ENCODE measurements at regions not wholly inside any gene's neighbourhood (a gene's known extent, or its start where the extent isn't known, plus 50 kb on each side); places are given as distances from the start of the nearest gene placed in this dataset.
"Not testable (repeated sequence)": the region's sequence is repeated elsewhere in the genome, so short reads cannot be mapped to it uniquely, and the experiment has no call there.

DNA sequence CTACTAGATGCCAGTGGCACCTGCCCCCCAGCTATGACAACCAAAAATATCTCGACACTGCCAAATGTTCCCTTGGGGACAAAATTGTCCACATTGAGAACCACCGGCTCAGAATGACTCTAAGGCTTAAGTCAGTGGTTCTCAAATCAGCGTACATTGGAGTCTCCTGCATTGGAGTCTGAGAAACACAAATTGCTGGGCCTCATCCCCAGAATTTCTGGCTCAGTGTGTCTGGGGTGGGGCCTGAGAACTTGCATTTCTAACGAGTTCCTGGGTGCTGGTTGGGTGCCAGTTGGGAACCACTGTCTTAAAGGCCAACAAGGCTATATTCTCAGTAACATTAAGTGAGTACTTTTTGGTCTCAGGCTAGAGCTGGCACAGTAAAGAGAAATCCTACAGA lies 77.7 kb upstream of the GADD45A start:
- DNase-seq (ENCODE audit: low spot score) = no peak
- intact Hi-C loops (cut with DNase I) = no loop called here

DNA sequence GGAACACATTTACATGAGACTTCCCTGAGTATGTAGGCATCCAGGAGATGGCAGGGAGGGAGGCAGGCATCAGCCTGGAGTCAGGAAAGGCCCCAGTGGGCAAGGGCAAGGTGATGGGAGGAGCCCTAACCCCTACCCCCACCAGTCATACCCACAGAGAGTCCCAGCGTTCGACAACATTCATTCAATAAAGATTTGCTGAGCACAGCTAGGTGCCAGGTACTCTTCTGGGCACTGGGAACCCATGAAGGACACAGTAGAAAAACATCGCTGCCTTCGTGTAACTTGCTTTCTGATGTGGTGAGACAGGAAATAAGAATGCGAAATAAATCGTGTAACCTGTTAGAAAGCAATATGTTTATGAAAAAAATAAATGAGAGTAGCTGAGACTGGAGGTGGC lies 77.3 kb upstream of the GADD45A start:
- DNase-seq (ENCODE audit: low spot score) = no peak
- intact Hi-C loops (cut with DNase I) = no loop called here

DNA sequence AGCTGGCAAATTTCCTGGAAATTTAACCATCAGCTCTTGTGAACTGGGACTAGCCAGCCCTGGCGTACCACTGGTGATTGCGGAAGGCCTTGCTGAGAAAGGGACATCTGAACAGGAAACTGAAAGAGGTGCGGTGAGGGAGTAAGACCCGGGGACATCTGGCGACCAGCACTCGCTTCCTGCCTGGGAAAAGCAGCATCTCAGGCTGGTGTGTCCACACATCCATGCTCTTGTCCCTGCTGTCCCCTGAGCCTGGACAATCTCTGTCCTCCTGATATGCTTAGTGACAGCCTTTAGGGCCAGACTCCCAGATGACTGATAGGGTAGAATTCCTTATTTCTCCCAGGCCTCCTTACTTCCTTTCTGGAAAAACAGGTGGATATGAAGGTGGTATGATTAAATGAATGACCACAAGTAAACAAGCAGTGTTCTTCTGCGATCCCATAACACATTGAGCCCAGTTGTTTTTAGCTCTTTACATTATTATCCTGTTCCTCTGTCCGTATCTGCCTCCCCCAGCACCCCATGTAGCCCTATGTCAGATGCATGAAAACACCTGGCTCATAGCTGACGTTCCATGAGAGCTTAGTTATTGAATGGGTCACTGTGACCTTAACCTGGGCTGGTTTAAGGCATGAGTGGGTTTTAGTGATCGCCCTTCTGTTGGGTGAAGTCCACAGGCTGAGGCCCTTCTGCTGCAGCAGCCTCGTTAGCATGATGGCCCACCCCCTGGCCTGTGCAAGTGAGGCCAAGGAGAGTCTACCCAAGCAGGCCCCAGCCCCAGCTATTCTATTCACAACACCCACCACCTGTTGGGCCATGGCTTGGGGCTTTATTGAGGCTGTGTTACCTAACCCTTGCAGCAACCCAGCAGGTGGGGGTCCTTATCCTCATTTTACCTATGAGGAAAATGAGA lies 76.1 kb upstream of the GADD45A start:
- no peak for DNase-seq (ENCODE audit: low spot score)
- intact Hi-C loops (cut with DNase I) = no loop called here

DNA sequence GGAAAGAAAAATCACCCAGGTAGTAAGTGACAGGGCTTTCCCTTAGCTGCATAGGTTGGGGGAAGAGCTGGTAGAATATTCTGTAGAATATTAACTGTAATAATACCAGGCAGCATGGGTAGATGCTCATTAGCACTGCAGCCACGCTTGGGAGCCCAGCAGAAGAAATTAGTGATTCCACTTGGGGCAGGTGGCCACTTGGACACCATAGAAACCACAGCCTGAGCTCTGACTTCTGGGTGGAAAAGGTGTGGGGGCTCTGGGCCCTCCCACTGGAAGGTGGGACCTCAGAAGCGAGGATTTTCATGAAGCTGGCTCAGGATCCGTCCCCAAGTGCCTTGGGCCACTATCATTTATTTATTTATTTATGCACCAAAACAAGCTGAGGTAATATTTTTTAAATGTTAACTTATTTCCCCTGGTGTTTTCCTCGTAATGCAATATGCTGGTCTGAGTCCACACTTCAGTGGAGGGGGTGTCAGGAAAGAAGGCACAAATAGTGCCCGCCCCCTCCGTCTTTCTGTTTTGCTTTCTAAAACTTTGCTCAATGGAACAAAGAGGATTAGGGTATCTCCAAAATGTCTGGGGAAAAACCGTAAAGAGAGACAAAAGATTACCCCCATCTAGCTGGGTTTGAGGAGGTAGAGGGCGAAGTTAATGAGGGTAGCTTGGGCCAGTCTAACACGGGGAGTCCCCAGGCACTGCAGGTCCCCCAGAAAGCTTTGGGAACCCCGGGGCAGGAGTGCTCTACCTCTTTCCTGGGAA lies 75.2 kb upstream of the GADD45A start:
- intact Hi-C loops (cut with DNase I) = no loop called here

DNA sequence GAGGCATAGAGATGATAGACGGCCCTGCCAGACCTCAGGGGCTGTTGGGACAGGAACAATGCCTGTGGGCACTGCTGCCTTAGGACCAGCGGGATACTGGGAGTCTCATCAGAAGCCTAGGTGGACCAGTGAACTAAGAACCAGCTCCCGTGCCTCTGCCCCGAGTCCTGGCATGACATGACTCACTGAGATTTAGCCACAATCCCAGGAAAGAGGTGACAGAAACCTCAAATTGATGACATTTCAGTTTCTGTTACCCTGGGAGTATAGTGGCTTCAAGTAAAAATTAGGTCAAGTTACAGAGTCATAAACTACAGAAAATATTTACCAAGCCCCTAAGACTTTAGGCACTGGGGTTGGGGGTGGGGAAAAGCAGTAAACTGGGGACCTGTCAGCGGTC lies 74.6 kb upstream of the GADD45A start:
- intact Hi-C loops (cut with DNase I) = no loop called here
- DNase-seq (ENCODE audit: low spot score) = no peak

More for the DNA sequence above, 75.2 kb upstream of the GADD45A start:
- DNase-seq (ENCODE audit: low spot score) = peak; percentile 10

DNA sequence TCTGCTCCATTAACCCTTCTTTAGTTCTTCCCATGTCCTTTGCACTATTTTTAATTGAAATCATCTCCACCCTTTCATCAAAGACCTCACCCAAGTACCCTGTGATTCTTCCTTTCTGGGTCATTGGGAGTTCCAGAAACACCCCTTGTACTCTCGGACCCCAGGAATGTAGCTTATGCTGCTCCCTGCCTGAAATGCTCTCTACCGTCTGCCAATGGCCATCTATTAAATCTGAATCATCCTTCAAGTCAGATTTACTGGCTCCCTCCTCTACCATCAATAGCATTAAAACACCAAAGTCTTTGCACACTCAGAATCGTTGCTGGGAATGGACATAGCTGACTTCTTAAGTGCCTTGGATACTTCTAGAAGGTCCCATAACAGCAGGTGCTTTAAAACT lies 73.2 kb upstream of the GADD45A start:
- DNase-seq (ENCODE audit: low spot score) = no peak
- intact Hi-C loops (cut with DNase I) = no loop called here

DNA sequence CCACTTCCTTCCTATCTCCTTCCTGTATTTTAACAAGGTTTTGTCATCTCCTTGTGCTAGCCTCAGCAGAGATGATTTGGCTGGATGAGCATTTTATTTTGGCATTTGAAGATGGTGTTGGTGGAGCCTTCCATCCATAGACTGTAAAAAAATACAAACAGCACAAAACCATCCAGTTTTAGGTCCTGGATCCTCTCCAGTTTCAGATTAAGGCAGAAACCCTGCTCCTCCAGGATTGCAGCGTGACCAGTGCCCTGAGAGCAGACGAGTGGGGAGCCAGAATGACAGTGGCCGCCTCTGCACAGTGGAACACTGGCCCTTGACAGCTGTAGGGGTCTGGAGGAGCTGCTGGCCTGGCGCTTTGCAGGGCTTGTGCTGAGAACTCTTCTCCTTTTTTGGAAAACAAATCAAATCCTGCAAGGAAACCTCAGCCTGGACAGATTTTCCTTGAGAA lies 72.2 kb upstream of the GADD45A start:
- intact Hi-C loops (cut with DNase I) = no loop called here
- DNase-seq (ENCODE audit: low spot score) = no peak

DNA sequence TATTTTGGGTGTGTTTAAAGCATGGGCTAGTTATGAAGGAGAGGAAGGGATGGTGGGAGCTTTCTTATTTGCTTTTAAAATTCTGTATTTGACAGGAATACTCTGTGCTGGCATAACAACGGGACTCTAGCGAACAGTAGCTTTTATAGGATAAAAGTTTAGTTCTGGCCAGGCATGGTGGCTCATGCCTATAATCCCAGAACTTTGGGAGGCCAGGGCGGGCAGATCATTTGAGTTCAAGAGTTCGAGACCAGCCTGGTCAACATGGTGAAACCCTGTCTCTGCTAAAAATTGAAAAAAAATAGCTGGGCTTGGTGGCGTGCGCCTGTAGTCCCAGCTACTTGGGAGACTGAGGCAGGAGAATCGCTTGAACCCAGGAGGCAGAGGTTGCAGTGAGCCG lies 71.5 kb upstream of the GADD45A start:
- intact Hi-C loops (cut with DNase I) = not testable (repeated sequence)

DNA sequence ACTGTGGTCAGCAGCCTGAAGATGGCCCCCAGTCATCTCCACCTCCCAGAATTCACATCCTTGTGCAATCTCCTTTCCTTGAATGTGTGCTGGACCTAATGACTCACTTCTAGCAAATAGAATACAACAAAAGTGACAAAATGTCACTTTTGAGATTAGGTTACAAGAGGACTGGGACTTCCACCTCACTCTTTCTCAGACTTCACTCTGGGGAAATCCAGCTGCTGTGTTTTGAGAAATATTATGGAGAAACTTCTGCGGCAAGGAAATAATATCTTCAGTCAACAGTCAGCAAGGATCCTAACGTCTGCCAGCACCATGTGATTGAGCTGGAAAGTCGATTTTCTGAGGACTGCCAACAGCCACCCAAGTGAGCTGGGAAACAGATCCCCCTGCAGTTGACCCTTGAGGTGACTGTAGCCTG lies 70.5 kb upstream of the GADD45A start:
- intact Hi-C loops (cut with DNase I) = no loop called here
- DNase-seq (ENCODE audit: low spot score) = no peak

More for the DNA sequence above, 71.5 kb upstream of the GADD45A start:
- not testable (repeated sequence) for DNase-seq (ENCODE audit: low spot score)

DNA sequence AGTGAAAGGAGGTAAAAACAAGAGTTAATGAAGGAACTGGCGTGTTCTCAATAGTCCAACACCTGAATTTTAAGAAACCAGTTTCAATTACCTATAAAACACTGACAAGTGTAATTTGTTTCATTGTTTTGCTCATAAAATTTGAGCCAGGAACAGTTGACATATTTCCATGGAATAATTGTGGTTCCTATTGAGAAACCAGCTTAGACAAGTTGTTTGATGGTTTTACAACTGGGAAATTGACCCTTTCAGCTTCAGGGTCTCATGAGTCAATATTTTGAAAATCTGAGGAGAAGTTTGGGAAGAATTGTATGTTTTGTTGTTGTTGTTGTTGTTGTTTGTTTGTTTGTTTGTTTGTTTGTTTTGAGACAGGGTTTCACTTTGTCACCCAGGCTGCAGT lies 69.1 kb upstream of the GADD45A start:
- intact Hi-C loops (cut with DNase I) = no loop called here
- DNase-seq (ENCODE audit: low spot score) = no peak

DNA sequence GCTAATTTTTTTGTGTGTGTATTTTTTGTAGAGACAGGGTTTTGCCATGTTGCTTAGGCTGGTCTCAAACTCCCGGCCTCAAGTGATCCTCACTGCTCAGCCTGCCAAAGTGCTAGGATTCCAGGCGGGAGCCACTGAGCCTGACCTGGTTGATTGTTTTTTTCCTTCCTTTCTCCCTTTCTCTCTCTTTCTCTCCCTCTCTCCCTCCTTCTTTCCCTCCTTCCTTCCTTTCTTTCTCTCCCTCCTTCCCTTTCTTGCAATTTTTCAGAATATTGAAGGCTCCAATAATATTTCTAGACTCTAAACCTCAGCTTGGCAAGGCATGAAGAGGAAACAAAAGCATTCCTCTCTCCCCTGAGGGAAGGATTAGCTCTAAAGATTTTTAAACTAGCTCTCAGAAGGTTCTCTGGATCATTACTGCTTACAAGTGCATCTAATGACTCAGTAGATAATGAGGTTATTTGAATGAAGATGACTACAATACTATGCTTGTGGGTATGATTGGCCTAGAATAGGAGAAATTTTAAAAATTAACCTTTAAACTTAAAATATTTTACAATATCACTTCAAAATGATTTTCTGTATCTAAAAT lies 68.5 kb upstream of the GADD45A start:
- intact Hi-C loops (cut with DNase I) = no loop called here
- no peak for DNase-seq (ENCODE audit: low spot score)

DNA sequence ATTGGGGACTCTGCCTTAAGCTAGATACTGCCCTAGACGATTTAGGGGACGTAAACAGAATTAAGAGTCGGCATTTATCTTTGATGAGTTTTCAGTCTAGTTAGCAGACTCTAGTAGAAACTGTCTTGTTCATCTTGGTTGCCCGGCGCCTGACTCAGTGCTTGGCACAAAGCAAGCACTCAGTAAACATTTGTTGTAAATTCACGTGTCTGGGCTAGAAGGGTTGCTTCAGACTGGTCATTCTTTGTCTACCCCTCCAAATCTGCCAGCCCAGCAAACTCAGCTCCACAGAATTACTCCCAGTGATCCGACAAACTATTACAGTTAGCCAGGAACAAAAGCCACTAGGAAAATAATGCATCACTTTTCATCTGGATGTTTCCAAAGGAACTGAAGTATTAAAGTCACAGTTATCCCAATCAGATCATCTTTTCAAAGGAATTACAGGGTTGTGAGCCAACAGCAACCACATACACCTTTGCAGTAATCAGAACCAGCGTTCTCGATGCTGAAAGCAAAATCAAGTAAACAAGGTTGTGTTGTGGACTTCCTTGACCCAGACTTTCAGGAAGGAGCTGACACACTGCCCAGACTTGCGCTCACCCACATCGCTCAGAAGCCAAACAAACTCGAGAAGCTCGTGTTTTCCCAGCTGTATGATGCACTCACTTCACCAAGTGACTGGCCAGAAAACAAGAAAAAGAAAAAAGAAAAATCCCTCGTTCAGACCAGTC lies 66.5 kb upstream of the GADD45A start:
- intact Hi-C loops (cut with DNase I) = no loop called here
- no peak for DNase-seq (ENCODE audit: low spot score)

DNA sequence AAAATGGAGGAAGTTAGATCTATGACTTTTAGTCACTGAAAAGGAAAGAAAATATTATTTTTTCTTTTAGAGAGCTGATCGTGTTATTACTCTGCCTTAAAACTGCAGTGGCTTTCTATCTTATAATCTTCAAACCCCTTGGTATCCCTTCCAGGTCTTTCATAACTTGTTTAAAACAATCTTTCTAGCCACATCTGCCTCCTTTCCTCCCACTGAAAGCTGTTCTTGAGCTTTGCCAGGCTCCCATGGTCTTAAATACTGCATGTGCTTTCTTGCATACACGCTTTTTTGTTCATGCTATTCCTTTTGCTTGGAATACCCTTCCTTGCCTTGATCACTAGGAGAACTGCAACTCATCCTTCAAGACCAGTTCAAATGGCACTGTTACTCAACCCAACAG lies 65.9 kb upstream of the GADD45A start:
- intact Hi-C loops (cut with DNase I) = no loop called here
- no peak for DNase-seq (ENCODE audit: low spot score)

DNA sequence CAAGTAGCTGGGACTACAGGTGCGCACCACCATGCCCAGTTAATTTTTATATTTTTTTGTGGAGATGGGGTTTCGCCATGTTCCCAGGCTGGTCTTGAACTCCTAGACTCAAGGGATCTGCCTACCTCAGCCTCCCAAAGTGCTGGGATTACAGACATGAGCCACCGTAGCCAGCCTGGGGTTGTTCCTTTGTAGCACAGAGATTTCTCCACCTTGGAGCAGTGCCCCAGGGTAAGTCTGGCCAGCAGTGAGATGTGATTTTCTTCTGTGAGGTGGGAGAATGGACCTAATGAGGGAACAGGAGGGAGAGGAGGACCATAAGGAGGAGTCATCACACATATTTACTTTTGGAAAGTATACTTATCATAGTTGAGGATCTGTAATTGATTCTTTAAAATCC lies 61.1 kb upstream of the GADD45A start:
- DNase-seq (ENCODE audit: low spot score) = no peak
- intact Hi-C loops (cut with DNase I) = no loop called here

DNA sequence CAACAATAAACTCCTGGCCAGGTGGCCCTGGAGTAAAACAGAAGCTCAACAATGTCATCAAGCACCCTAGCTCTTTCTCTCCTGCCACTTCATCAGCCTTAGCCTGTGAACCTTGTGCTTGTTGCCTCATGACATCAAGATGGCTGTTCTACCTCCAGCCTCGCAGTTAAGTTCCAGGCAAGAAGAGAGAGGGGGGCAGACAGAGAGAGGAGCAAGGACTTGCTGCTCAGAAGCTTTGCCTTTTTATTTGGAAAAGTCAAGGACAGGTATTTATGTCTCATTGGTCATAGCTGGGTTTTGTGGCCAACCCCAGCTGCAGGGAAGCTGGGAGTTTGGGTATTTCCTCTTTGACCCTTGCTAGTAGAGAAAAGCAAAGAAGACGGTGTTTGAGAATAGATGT lies 60.3 kb upstream of the GADD45A start:
- DNase-seq (ENCODE audit: low spot score) = no peak
- intact Hi-C loops (cut with DNase I) = no loop called here

DNA sequence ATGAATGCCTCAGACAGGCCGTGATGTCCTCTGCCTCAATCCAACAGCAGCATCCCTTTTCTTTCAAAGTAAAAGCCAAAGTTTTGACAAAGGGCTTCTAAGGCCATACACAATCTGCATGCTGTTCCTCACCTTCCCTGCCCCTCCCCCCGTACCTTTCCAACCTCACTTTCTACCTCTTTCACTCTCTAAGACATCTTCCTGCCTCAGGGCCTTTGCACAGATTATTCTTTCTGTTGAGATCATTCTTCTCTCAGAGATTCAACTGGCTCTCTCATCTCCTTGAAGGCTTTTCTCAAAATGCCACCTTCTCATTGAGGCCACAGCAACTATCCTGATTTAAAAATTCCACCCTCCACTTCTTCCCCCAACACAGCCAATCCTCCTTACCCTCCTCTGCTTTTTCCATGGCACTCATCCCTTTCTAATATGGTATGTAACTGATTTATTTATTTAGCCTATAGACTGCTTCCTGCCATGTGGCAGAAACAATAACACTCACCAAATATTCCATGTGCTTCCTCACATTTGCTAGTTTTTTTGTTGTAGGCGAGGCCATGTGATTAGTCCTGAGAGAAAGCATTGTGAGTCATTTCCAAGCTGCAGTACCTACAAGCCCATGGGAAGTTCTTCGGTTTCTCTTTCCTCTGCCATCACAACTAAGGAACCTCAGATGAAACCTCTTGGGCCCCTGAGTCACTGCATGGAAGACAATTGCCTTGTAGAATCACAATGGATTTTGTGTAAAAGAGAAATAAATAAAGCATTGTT lies 58.7 kb upstream of the GADD45A start:
- intact Hi-C loops (cut with DNase I) = no loop called here
- no peak for DNase-seq (ENCODE audit: low spot score)

DNA sequence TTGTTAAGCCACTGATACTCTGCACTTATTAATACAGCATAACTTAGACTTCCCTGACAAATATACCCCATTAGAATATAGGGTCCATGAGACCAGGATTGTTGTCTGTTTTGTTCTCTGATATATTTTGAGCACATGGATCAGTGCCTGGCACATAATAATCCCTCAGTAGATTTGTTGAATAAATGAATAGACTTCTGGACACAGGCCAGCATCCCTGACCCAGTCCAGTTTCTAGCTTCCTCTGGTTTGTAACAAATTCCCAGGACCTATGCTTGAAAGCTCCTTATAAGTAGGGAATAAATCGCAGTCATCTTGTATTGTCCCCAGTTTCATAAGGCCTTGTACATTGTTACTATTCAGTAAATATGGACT lies 58.2 kb upstream of the GADD45A start:
- intact Hi-C loops (cut with DNase I) = no loop called here
- DNase-seq (ENCODE audit: low spot score) = no peak

DNA sequence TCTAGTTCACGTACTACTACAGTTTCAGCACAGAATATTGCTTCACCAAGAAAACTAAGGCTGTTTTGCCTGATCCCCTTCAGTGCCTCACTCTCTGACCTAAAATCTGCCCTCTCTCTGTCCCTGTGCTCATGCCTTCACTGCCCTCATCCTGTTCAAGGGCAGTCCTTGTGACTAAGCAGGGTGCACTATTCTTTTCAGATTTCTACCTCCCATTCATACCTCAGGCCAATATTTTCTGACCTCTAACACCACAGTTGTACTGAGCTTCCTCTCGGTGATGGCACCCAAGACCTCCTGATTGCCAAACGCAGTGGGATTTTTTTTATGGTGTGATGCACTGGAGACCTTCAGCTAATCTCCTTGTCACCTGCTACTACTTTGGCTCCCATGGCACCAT lies 57.7 kb upstream of the GADD45A start:
- intact Hi-C loops (cut with DNase I) = no loop called here
- DNase-seq (ENCODE audit: low spot score) = no peak

DNA sequence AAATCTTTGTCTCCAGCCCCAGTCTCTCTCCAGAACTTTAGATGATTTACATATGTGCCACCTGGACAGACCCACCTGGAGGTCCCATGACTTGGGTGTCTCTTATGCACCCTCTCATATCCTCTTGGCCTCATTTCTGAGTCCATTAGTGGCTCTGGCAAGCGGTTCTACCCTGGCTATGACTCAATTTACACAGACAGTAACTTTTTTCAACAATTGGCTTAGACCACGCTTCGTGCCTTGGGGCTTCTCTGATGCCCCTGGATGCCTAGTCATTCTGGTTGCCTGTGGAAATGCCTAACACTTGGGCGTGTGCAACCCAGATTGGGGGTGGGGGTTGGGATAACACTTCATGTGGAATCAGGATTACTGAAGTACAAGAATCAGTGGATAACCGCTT lies 57.1 kb upstream of the GADD45A start:
- intact Hi-C loops (cut with DNase I) = no loop called here
- no peak for DNase-seq (ENCODE audit: low spot score)

Measured in cardiac septum (tissue), 1 donor.